ENCODE measurements at regions not wholly inside any gene's neighbourhood (a gene's known extent, or its start where the extent isn't known, plus 50 kb on each side); places are given as distances from the start of the nearest gene placed in this dataset.
A peak's percentile ranks its signal among the peaks of the same experiment; 100 is the strongest.

- DNase-seq: peak; percentile 60 to 82
- no peak overlapping the region for H3K4ac ChIP-seq (ENCODE audit: low read depth, low read length)
- no peak overlapping the region for H3K23ac ChIP-seq (ENCODE audit: low read length)
- no peak overlapping the region for H2BK5ac ChIP-seq (ENCODE audit: low read depth, low read length, poor library complexity)
- H3K36me3 ChIP-seq (ENCODE audit: control insufficient read depth in 1 of 2, insufficient read depth in 2 of 2, low read length in 2 of 2): no peaks in the 10 kb centered on the region
- WGBS (ENCODE audit: extremely low coverage, insufficient coverage, insufficient read length): no CpG with 5 or more reads among the region's 6 CpGs
- no peak overlapping the region for H2AFZ ChIP-seq (ENCODE audit: insufficient read depth, low read length, poor library complexity)
- no peaks in the 10 kb centered on the region for H3K79me1 ChIP-seq (ENCODE audit: low read length)
- no peaks in the 10 kb centered on the region for H3K27me3 ChIP-seq (ENCODE audit: insufficient read depth, low read length)
- H3K18ac ChIP-seq (ENCODE audit: low read length): no peak overlapping the region
- no peaks in the 10 kb centered on the region for H3K79me2 ChIP-seq (ENCODE audit: control insufficient read depth, insufficient read depth, low read length, poor library complexity)
- no peak overlapping the region for H3K9ac ChIP-seq (ENCODE audit: low read length)
- H3K9me3 ChIP-seq (ENCODE audit: insufficient read depth, low read depth, low read length): peaks cover 2% of the 10 kb centered on the region
- no peak overlapping the region for H4K12ac ChIP-seq (ENCODE audit: low read depth, low read length)
- H2BK12ac ChIP-seq (ENCODE audit: low read length): no peak overlapping the region
- no peak overlapping the region for H3K4me2 ChIP-seq (ENCODE audit: low read length)
- no peak overlapping the region for H3K4me3 ChIP-seq (ENCODE audit: low read depth, low read length)
- no peak overlapping the region for H3K14ac ChIP-seq (ENCODE audit: low read length)
- H2AK5ac ChIP-seq (ENCODE audit: low read length): no peak overlapping the region
- no peak overlapping the region for H4K8ac ChIP-seq (ENCODE audit: low read depth, low read length)
- no peak overlapping the region for H2BK120ac ChIP-seq (ENCODE audit: insufficient read depth, low read length, poor library complexity)
- H3K4me1 ChIP-seq (ENCODE audit: control insufficient read depth in 1 of 2, insufficient read depth in 2 of 2, low read length in 2 of 2): peaks cover 5 to 7% of the 10 kb centered on the region in 2 experiments
- no peak overlapping the region for H3K27ac ChIP-seq (ENCODE audit: low read depth, low read length)
- H4K91ac ChIP-seq (ENCODE audit: low read depth, low read length): no peak overlapping the region
Observed at GRCh38 chr2:71833855-71834560, 313.7 kb downstream of the CYP26B1 start.

GRCh38 chr2:71833272-71833671 lies 314.4 kb downstream of the CYP26B1 start:
- peak in 1 of 2 donors; percentile 11 for DNase-seq
- Histone ChIP-seq H3K4me2 (ENCODE audit: low read length) (no peak overlapping the region), H3K27me3 (ENCODE audit: insufficient read depth, low read length) (no peaks in the 10 kb centered on the region), H3K36me3 (ENCODE audit: control insufficient read depth in 1 of 2, insufficient read depth in 2 of 2, low read length in 2 of 2) (no peaks in the 10 kb centered on the region), H3K18ac (ENCODE audit: low read length) (no peak overlapping the region), H3K79me1 (ENCODE audit: low read length) (no peaks in the 10 kb centered on the region), H4K12ac (ENCODE audit: low read depth, low read length) (no peak overlapping the region), H3K9ac (ENCODE audit: low read length) (no peak overlapping the region), H3K27ac (ENCODE audit: low read depth, low read length) (no peak overlapping the region), H2BK120ac (ENCODE audit: insufficient read depth, low read length, poor library complexity) (no peak overlapping the region), H2AFZ (ENCODE audit: insufficient read depth, low read length, poor library complexity) (no peak overlapping the region), H2AK5ac (ENCODE audit: low read length) (no peak overlapping the region), H3K23ac (ENCODE audit: low read length) (no peak overlapping the region), H3K79me2 (ENCODE audit: control insufficient read depth, insufficient read depth, low read length, poor library complexity) (no peaks in the 10 kb centered on the region), H2BK5ac (ENCODE audit: low read depth, low read length, poor library complexity) (no peak overlapping the region), H3K9me3 (ENCODE audit: insufficient read depth, low read depth, low read length) (peaks cover 2% of the 10 kb centered on the region), H3K4ac (ENCODE audit: low read depth, low read length) (no peak overlapping the region), H4K8ac (ENCODE audit: low read depth, low read length) (no peak overlapping the region), H3K14ac (ENCODE audit: low read length) (no peak overlapping the region), H2BK12ac (ENCODE audit: low read length) (no peak overlapping the region), H3K4me3 (ENCODE audit: low read depth, low read length) (no peak overlapping the region), H4K91ac (ENCODE audit: low read depth, low read length) (no peak overlapping the region), H3K4me1 (ENCODE audit: control insufficient read depth in 1 of 2, insufficient read depth in 2 of 2, low read length in 2 of 2) (peaks cover 5 to 7% of the 10 kb centered on the region in 2 experiments)
- WGBS (ENCODE audit: extremely low coverage, insufficient coverage, insufficient read length): 100% methylated on average over 2 of the region's 4 CpGs

- Histone ChIP-seq H3K27ac (ENCODE audit: low read depth, low read length) (no peak overlapping the region), H4K8ac (ENCODE audit: low read depth, low read length) (no peak overlapping the region), H4K91ac (ENCODE audit: low read depth, low read length) (no peak overlapping the region), H3K9me3 (ENCODE audit: insufficient read depth, low read depth, low read length) (peaks cover 2% of the 10 kb centered on the region), H3K27me3 (ENCODE audit: insufficient read depth, low read length) (no peaks in the 10 kb centered on the region), H3K14ac (ENCODE audit: low read length) (no peak overlapping the region), H3K36me3 (ENCODE audit: control insufficient read depth in 1 of 2, insufficient read depth in 2 of 2, low read length in 2 of 2) (no peaks in the 10 kb centered on the region), H2BK5ac (ENCODE audit: low read depth, low read length, poor library complexity) (no peak overlapping the region), H3K79me2 (ENCODE audit: control insufficient read depth, insufficient read depth, low read length, poor library complexity) (no peaks in the 10 kb centered on the region), H3K9ac (ENCODE audit: low read length) (no peak overlapping the region), H3K23ac (ENCODE audit: low read length) (no peak overlapping the region), H4K12ac (ENCODE audit: low read depth, low read length) (no peak overlapping the region), H2AK5ac (ENCODE audit: low read length) (no peak overlapping the region), H3K79me1 (ENCODE audit: low read length) (no peaks in the 10 kb centered on the region), H3K4ac (ENCODE audit: low read depth, low read length) (no peak overlapping the region), H2BK12ac (ENCODE audit: low read length) (no peak overlapping the region), H2BK120ac (ENCODE audit: insufficient read depth, low read length, poor library complexity) (no peak overlapping the region), H3K4me1 (ENCODE audit: control insufficient read depth in 1 of 2, insufficient read depth in 2 of 2, low read length in 2 of 2) (peaks cover 5 to 7% of the 10 kb centered on the region in 2 experiments), H3K18ac (ENCODE audit: low read length) (no peak overlapping the region), H3K4me2 (ENCODE audit: low read length) (no peak overlapping the region), H2AFZ (ENCODE audit: insufficient read depth, low read length, poor library complexity) (no peak overlapping the region), H3K4me3 (ENCODE audit: low read depth, low read length) (no peak overlapping the region)
- no peak for DNase-seq
- WGBS (ENCODE audit: extremely low coverage, insufficient coverage, insufficient read length): no CpG with 5 or more reads among the region's 4 CpGs
Observed at GRCh38 chr2:71832844-71833243, 314.8 kb downstream of the CYP26B1 start.

- H3K27me3 ChIP-seq (ENCODE audit: insufficient read depth, low read length): no peaks in the 10 kb centered on the region
- H2BK5ac ChIP-seq (ENCODE audit: low read depth, low read length, poor library complexity): no peak overlapping the region
- H3K4ac ChIP-seq (ENCODE audit: low read depth, low read length): no peak overlapping the region
- no peak overlapping the region for H4K8ac ChIP-seq (ENCODE audit: low read depth, low read length)
- no peak overlapping the region for H3K23ac ChIP-seq (ENCODE audit: low read length)
- H3K4me1 ChIP-seq (ENCODE audit: control insufficient read depth in 1 of 2, insufficient read depth in 2 of 2, low read length in 2 of 2): peaks cover 5 to 7% of the 10 kb centered on the region in 2 experiments
- no peak overlapping the region for H2BK120ac ChIP-seq (ENCODE audit: insufficient read depth, low read length, poor library complexity)
- no peaks in the 10 kb centered on the region for H3K79me1 ChIP-seq (ENCODE audit: low read length)
- H3K18ac ChIP-seq (ENCODE audit: low read length): no peak overlapping the region
- H3K9ac ChIP-seq (ENCODE audit: low read length): no peak overlapping the region
- no peak overlapping the region for H3K14ac ChIP-seq (ENCODE audit: low read length)
- H2BK12ac ChIP-seq (ENCODE audit: low read length): no peak overlapping the region
- no peak overlapping the region for H3K4me3 ChIP-seq (ENCODE audit: low read depth, low read length)
- H4K12ac ChIP-seq (ENCODE audit: low read depth, low read length): no peak overlapping the region
- no peaks in the 10 kb centered on the region for H3K36me3 ChIP-seq (ENCODE audit: control insufficient read depth in 1 of 2, insufficient read depth in 2 of 2, low read length in 2 of 2)
- no peaks in the 10 kb centered on the region for H3K79me2 ChIP-seq (ENCODE audit: control insufficient read depth, insufficient read depth, low read length, poor library complexity)
- peaks cover 2% of the 10 kb centered on the region for H3K9me3 ChIP-seq (ENCODE audit: insufficient read depth, low read depth, low read length)
- H3K27ac ChIP-seq (ENCODE audit: low read depth, low read length): no peak overlapping the region
- no peak overlapping the region for H3K4me2 ChIP-seq (ENCODE audit: low read length)
- DNase-seq: peak in 1 of 2 donors; percentile 50
- no peak overlapping the region for H2AFZ ChIP-seq (ENCODE audit: insufficient read depth, low read length, poor library complexity)
- no peak overlapping the region for H4K91ac ChIP-seq (ENCODE audit: low read depth, low read length)
- no CpG with 5 or more reads among the region's 1 CpG for WGBS (ENCODE audit: extremely low coverage, insufficient coverage, insufficient read length)
- no peak overlapping the region for H2AK5ac ChIP-seq (ENCODE audit: low read length)
Observed at GRCh38 chr2:71832388-71832787, 315.3 kb downstream of the CYP26B1 start.
